GM23248 (cell line): ENCODE measurements at regions not wholly inside any gene's neighbourhood (a gene's known extent, or its start where the extent isn't known, plus 50 kb on each side); places are given as distances from the start of the nearest gene placed in this dataset.

Source experiments
- DNase-seq: peaks from one replicate; pipeline ENCODE4 v3.0.0-alpha.2; 2015
- H2AFZ ChIP-seq: fragments of 200-600 bp; sonication (generic); 2 replicates; pipeline ENCODE4 v1.6.1; 2016; ENCODE audit warnings: antibody characterized with exemption
- H3F3A ChIP-seq: fragments of 200-600 bp; sonication (generic); 2 replicates; pipeline ENCODE4 v1.6.1; 2016; ENCODE audit warnings: mild to moderate bottlenecking, antibody characterized with exemption, mixed run types; ENCODE audit not compliant: insufficient read depth
- H3K27ac ChIP-seq: fragments of 200-600 bp; sonication (generic); 2 replicates; pipeline ENCODE4 v1.5.1; 2016; ENCODE audit warnings: mild to moderate bottlenecking
- H3K27me3 ChIP-seq: fragments of 200-600 bp; sonication (generic); replicated peaks from 2 replicates; pipeline ENCODE4 v1.6.1; 2016; ENCODE audit warnings: mild to moderate bottlenecking; ENCODE audit not compliant: insufficient read depth
- H3K36me3 ChIP-seq: fragments of 200-600 bp; sonication (generic); 2 replicates; pipeline ENCODE4 v1.6.1; 2016; ENCODE audit warnings: low read depth, mild to moderate bottlenecking
- H3K4me1 ChIP-seq: fragments of 200-600 bp; sonication (generic); 2 replicates; pipeline ENCODE4 v1.6.1; 2016; ENCODE audit warnings: mild to moderate bottlenecking; ENCODE audit not compliant: insufficient read depth
- H3K4me2 ChIP-seq: fragments of 200-600 bp; sonication (generic); one replicate; pipeline ENCODE4 v1.6.1; 2016; ENCODE audit warnings: mild to moderate bottlenecking; ENCODE audit not compliant: unreplicated experiment
- H3K4me3 ChIP-seq: fragments of 200-600 bp; sonication (generic); 2 replicates; pipeline ENCODE4 v1.5.1; 2016; ENCODE audit warnings: mild to moderate bottlenecking
- H3K79me2 ChIP-seq: fragments of 200-600 bp; sonication (generic); 2 replicates; pipeline ENCODE4 v1.6.1; 2016; ENCODE audit warnings: mild to moderate bottlenecking; ENCODE audit not compliant: insufficient read depth
- H3K9ac ChIP-seq: fragments of 200-600 bp; sonication (generic); 2 replicates; pipeline ENCODE4 v1.6.1; 2016; ENCODE audit warnings: mild to moderate bottlenecking
- H3K9me2 ChIP-seq: fragments of 200-600 bp; sonication (generic); 2 replicates; pipeline ENCODE4 v1.6.1; 2016; ENCODE audit warnings: mixed run types, mild to moderate bottlenecking, moderate library complexity; ENCODE audit not compliant: insufficient read depth
- H3K9me3 ChIP-seq: fragments of 200-600 bp; sonication (generic); one replicate; pipeline ENCODE4 v1.6.1; 2017; ENCODE audit warnings: low read depth
- H4K20me1 ChIP-seq: fragments of 200-600 bp; sonication (generic); 2 replicates; pipeline ENCODE4 v1.6.0; 2016; ENCODE audit not compliant: insufficient read depth
- EZH2 ChIP-seq: fragments of 200-600 bp; sonication (generic); IDR thresholded peaks from 2 replicates; pipeline ENCODE4 v1.6.1; 2018; ENCODE audit warnings: antibody characterized with exemption, mild to moderate bottlenecking; ENCODE audit not compliant: insufficient read depth, poor library complexity, severe bottlenecking
- EZH2phosphoT487 ChIP-seq: fragments of 200-600 bp; sonication (generic); IDR thresholded peaks from 2 replicates; pipeline ENCODE4 v1.6.1; 2018; ENCODE audit warnings: antibody characterized with exemption, moderate library complexity, mild to moderate bottlenecking, low read depth; ENCODE audit not compliant: insufficient read depth
- WGBS, 2 experiments: methylation state at CpG; one replicate each; pipeline ENCODE4 v1.1.6; 2015 to 2017; ENCODE audit warnings: low lambda C conversion rate in 2 of 2, low coverage in 1 of 2; ENCODE audit errors: missing lambda C conversion rate in 2 of 2; 5-methylcytosine and 5-hydroxymethylcytosine counted together
- in situ Hi-C: fragments of 300-500 bp; cut with MboI; formaldehyde crosslinking; loops from 2 replicates; pipeline ENCODE4 v1.15.0; 2020

DNA sequence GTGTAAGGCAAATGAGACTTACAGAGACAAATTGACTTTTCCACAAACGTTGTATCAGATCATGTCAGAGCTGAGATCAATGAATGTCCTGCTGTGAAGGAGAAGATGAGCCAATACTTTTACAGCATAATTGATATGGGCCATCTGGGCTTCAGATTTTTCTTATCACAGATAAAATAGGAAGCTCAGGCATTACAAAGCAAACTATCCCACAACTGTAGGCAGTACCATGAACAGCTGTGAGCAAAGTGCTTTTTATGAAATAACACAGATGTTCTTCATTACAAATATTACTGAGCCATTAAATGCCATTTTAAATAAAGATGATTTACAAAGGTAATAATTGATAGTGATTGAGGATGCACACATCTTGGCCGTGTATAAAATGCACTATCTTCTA is 852.3 kb downstream of the OTOL1 start:
- DNase-seq = no peak
- Histone ChIP-seq H3K36me3 (no peaks in the 10 kb centered on the region), H4K20me1 (no peaks in the 10 kb centered on the region), H3K9me3 (no peaks in the 10 kb centered on the region), H3K79me2 (no peaks in the 10 kb centered on the region), H3F3A (no peaks in the 10 kb centered on the region), H2AFZ (no peak overlapping the region), H3K4me2 (no peak overlapping the region), H3K27ac (no peak overlapping the region), H3K9me2 (no peaks in the 10 kb centered on the region), H3K4me3 (no peak overlapping the region), H3K9ac (no peak overlapping the region), H3K27me3 (no peaks in the 10 kb centered on the region), H3K4me1 (peaks cover 12% of the 10 kb centered on the region; the same call in 1 of the 2 replicates)
- WGBS, 2 experiments = 2 to 8% methylated on average over 2 of the region's 2 CpGs
- in situ Hi-C loops = no loop called here
- TF ChIP-seq EZH2 = no peak
- TF ChIP-seq EZH2phosphoT487 = no peak

DNA sequence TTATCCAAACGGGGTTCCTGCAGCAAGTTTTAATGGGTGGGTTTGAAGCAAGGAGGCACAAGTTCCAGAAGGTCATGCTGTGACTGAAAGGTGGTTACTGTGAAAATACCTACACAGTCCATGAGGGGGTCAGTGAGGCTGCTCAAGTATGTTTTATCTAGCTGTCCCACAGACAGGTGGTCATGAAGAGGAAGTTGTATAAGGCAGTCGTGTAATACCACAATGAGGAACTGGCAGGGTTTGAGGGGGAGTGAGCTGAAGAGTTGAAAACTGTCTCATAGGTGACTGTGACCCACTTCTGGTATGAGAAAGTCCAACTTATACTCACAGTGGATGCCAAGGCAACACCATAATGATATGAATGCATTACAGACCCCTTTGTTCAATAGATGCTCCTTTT is 856.8 kb downstream of the OTOL1 start:
- in situ Hi-C loops = no loop called here
- H3K36me3 ChIP-seq = no peaks in the 10 kb centered on the region
- peaks cover 24% of the 10 kb centered on the region for H3K4me1 ChIP-seq
- H4K20me1 ChIP-seq = no peaks in the 10 kb centered on the region
- no peaks in the 10 kb centered on the region for H3K79me2 ChIP-seq
- H3K9me2 ChIP-seq = no peaks in the 10 kb centered on the region
- H2AFZ ChIP-seq = peak overlapping the region; percentile 42; the same call in 1 of the 2 replicates
- WGBS, 2 experiments = 17 to 31% methylated on average over 2 of the region's 2 CpGs
- H3F3A ChIP-seq = 0 out of 2 replicates have a peak, but pooled peaks cover 8% of the 10 kb centered on the region
- no peaks in the 10 kb centered on the region for H3K27me3 ChIP-seq
- H3K4me3 ChIP-seq = no peak overlapping the region
- DNase-seq = no peak
- H3K4me2 ChIP-seq = no peak overlapping the region
- H3K9ac ChIP-seq = no peak overlapping the region
- no peaks in the 10 kb centered on the region for H3K9me3 ChIP-seq
- H3K27ac ChIP-seq = no peak overlapping the region
- TF ChIP-seq EZH2 (no peak), EZH2phosphoT487 (no peak)

DNA sequence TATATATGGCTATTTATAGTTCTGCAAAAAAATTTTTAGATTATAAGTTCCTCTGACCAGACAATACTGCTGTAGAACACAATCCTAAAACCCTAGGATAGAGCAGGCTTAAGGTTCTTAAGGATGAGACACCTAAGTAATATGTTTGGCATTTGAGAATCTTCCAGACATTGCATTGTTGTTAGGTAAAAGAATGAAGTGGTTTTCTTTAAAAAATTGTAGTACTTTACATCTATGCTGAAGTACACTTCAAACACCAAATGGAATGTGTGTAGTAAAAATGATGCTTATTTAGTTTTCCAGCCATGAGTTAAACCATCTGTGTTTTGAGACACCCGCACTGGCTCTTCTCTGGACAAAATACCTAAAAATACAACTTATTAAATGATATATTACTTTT is 857.7 kb downstream of the OTOL1 start:
- Histone ChIP-seq H3K79me2 (no peaks in the 10 kb centered on the region), H2AFZ (0 out of 2 replicates have a peak overlapping the region, but pooled peaks have one; percentile 2), H3K4me2 (peak overlapping the region; percentile 33), H3K27me3 (no peaks in the 10 kb centered on the region), H4K20me1 (no peaks in the 10 kb centered on the region), H3K36me3 (no peaks in the 10 kb centered on the region), H3K4me3 (no peak overlapping the region), H3K9ac (no peak overlapping the region), H3K9me2 (no peaks in the 10 kb centered on the region), H3K9me3 (no peaks in the 10 kb centered on the region), H3F3A (0 out of 2 replicates have a peak, but pooled peaks cover 8% of the 10 kb centered on the region), H3K4me1 (peaks cover 24% of the 10 kb centered on the region), H3K27ac (0 out of 2 replicates have a peak overlapping the region, but pooled peaks have one; percentile 20)
- WGBS, 2 experiments = 21 to 25% methylated on average over 1 of the region's 1 CpG
- in situ Hi-C loops = no loop called here
- DNase-seq = peak; percentile 52
- TF ChIP-seq EZH2phosphoT487 (no peak), EZH2 (no peak)

DNA sequence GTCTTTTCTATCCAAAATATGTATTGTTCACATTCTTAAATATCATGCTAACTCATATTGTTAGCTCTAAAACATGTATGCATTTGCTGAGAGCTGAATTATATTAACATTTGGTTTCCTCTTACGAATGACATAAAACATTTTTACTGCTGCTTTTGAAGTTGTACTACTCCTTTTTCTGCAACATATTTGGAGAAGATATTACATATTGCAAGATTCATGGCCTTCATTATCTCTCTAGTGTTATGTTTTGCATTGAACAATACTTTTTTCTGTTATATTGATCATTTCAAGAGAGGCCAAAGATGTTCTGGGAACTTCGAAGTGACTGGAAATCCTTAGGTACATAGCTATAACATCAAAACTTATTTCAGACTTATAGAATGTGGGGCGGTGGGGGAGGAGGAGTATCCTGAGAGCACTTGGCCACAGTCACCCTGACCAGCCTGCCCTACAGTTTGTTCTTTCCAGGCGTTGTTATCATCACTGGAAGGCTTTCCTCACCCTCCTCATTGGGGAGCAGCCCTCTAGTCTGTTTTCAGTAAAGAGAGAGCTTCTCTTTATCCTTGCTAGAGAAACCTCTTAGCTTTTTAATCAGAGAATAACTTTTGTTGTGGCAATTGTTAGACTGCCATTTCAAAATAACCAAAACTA is 868.6 kb downstream of the OTOL1 start:
- in situ Hi-C loops = no loop called here
- Histone ChIP-seq H3K4me2 (no peak overlapping the region), H3K36me3 (no peaks in the 10 kb centered on the region), H3K27ac (no peak overlapping the region), H3K4me1 (no peaks in the 10 kb centered on the region), H3K9me2 (no peaks in the 10 kb centered on the region; the same call in 1 of the 2 replicates), H4K20me1 (no peaks in the 10 kb centered on the region), H3F3A (no peaks in the 10 kb centered on the region), H3K79me2 (no peaks in the 10 kb centered on the region), H3K4me3 (no peak overlapping the region), H3K27me3 (no peaks in the 10 kb centered on the region), H2AFZ (peak overlapping the region; percentile 3; the same call in 1 of the 2 replicates), H3K9ac (no peak overlapping the region), H3K9me3 (no peaks in the 10 kb centered on the region)
- TF ChIP-seq EZH2phosphoT487 (no peak), EZH2 (no peak)
- WGBS, 2 experiments = 34 to 39% methylated on average over 4 of the region's 4 CpGs
- no peak for DNase-seq
